Ascending aorta (tissue), 2 donors: ENCODE measurements at regions not wholly inside any gene's neighbourhood (a gene's known extent, or its start where the extent isn't known, plus 50 kb on each side); places are given as distances from the start of the nearest gene placed in this dataset.
"Not testable (repeated sequence)": the region's sequence is repeated elsewhere in the genome, so short reads cannot be mapped to it uniquely, and the experiment has no call there.

Source experiments
- DNase-seq, 2 donors: peaks; one replicate each; pipeline ENCODE4 v3.0.0-alpha.2; 2019; ENCODE audit warnings: low spot score in 2 of 2
- H3K27ac ChIP-seq, 2 donors: fragments of 200-600 bp; sonication (generic); one replicate each; pipeline ENCODE4 v1.5.1; 2016 to 2017; ENCODE audit warnings: mild to moderate bottlenecking in 1 of 2
- H3K27me3 ChIP-seq: fragments of 200-600 bp; sonication (generic); one replicate; pipeline ENCODE4 v1.5.1; 2017
- H3K36me3 ChIP-seq, 2 donors: fragments of 200-600 bp; sonication (generic); one replicate each; pipeline ENCODE4 v1.5.1; 2016
- H3K4me1 ChIP-seq, 2 donors: fragments of 200-600 bp; sonication (generic); one replicate each; pipeline ENCODE4 v1.5.1; 2016 to 2017; ENCODE audit warnings: mild to moderate bottlenecking in 1 of 2
- H3K4me3 ChIP-seq, 2 donors: fragments of 200-600 bp; sonication (generic); one replicate each; pipeline ENCODE4 v1.5.1; 2016 to 2017; ENCODE audit warnings: mild to moderate bottlenecking in 1 of 2
- H3K9me3 ChIP-seq, 2 donors: fragments of 200-600 bp; sonication (generic); one replicate each; pipeline ENCODE4 v1.5.1; 2016
- intact Hi-C: fragments of 100-400 bp; cut with DNase I; formaldehyde crosslinking; loops from one replicate; pipeline ENCODE4 v1.15.1; 2023
- TF ChIP-seq, protein P1 (sequence below), 3 experiments: fragments of 200-600 bp in 2 of 3; fragments of 450-650 bp in 1 of 3; sonication (generic) in 2 of 3; IDR thresholded peaks; one replicate each; pipeline ENCODE4 v1.5.1; 2016 to 2019; ENCODE audit warnings: antibody characterized with exemption in 3 of 3, mild to moderate bottlenecking in 1 of 3, moderate library complexity in 1 of 3

DNA sequence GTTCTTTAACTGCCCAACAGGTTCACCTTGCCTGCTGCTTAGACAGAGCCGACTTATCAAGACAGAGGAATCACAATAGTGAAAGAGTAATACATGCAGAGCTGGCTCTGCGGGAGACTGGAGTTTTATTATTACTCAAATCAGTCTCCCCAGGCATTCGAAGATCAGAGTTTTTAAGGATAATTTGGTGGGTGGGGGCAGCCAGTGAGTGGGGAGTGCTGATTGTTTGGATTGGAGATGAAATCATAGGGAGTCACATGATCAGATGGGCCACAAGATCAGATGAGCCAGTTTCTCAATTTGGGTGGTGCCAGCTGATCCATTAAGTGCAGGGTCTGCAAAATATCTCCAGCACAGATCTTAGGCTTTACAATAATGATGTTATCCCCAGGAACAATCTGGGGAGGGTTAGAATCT is 131.3 kb downstream of the AKR1D1 start:
- no peak for DNase-seq
- no peaks in the 10 kb centered on the region for H3K4me1 ChIP-seq
- intact Hi-C loops = no loop called here
- TF ChIP-seq, protein P1, sequence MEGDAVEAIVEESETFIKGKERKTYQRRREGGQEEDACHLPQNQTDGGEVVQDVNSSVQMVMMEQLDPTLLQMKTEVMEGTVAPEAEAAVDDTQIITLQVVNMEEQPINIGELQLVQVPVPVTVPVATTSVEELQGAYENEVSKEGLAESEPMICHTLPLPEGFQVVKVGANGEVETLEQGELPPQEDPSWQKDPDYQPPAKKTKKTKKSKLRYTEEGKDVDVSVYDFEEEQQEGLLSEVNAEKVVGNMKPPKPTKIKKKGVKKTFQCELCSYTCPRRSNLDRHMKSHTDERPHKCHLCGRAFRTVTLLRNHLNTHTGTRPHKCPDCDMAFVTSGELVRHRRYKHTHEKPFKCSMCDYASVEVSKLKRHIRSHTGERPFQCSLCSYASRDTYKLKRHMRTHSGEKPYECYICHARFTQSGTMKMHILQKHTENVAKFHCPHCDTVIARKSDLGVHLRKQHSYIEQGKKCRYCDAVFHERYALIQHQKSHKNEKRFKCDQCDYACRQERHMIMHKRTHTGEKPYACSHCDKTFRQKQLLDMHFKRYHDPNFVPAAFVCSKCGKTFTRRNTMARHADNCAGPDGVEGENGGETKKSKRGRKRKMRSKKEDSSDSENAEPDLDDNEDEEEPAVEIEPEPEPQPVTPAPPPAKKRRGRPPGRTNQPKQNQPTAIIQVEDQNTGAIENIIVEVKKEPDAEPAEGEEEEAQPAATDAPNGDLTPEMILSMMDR (IDR thresholded peaks at IDR 0.05) = no peak
- no peak overlapping the region for H3K27ac ChIP-seq
- no peak overlapping the region for H3K4me3 ChIP-seq
- H3K36me3 ChIP-seq = no peaks in the 10 kb centered on the region
- no peaks in the 10 kb centered on the region for H3K27me3 ChIP-seq
- H3K9me3 ChIP-seq = no peaks in the 10 kb centered on the region

DNA sequence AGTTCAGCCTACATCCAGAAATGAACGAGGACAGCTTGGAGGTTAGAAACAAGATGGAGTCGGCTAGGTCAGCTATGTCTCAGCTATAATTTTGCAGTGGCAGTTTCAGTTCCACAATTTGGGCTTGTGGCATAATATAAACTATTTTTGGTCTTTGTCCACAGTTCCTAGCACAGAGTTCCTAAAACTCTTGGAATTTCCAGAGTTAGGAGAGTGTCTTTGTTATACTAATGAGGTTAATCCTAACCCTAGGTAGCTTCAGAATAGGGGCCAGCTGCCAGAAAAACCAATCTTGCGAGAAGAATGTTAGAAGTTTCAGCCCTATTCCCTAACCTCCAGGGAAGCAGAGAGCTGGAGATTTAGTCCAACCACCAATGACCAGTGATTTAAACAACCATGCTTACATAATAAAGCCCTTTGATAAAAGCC is 131.9 kb downstream of the AKR1D1 start:
- intact Hi-C loops = no loop called here
- H3K27me3 ChIP-seq = no peaks in the 10 kb centered on the region
- no peak overlapping the region for H3K27ac ChIP-seq
- no peak overlapping the region for H3K4me3 ChIP-seq
- TF ChIP-seq, protein P1 (IDR thresholded peaks at IDR 0.05) = no peak
- H3K9me3 ChIP-seq = no peaks in the 10 kb centered on the region
- no peak for DNase-seq
- H3K36me3 ChIP-seq = no peaks in the 10 kb centered on the region
- no peaks in the 10 kb centered on the region for H3K4me1 ChIP-seq

DNA sequence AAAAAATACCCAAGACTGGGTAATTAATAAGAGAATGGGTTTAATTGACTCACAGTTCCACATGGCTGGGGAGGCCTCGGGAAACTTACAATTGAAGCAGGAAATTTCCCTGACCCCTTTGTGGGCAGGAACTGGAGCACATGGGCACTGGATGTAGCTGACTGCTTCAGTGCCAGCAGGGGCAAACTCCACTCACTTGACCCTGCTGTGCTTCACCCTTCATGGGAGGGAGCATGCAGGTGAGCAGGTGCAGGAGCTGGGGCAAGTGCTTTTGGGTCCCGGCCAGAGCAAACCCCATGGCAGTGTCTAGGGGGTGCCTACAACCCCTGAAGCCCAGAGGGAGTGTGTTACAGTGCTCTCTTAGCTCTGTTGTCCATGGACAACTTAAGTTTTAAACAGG is 132.6 kb downstream of the AKR1D1 start:
- TF ChIP-seq, protein P1 (IDR thresholded peaks at IDR 0.05) = no peak
- Histone ChIP-seq H3K4me1 (no peaks in the 10 kb centered on the region), H3K27me3 (no peaks in the 10 kb centered on the region), H3K4me3 (no peak overlapping the region), H3K27ac (no peak overlapping the region), H3K9me3 (no peaks in the 10 kb centered on the region), H3K36me3 (no peaks in the 10 kb centered on the region)
- no peak for DNase-seq
- intact Hi-C loops = no loop called here

DNA sequence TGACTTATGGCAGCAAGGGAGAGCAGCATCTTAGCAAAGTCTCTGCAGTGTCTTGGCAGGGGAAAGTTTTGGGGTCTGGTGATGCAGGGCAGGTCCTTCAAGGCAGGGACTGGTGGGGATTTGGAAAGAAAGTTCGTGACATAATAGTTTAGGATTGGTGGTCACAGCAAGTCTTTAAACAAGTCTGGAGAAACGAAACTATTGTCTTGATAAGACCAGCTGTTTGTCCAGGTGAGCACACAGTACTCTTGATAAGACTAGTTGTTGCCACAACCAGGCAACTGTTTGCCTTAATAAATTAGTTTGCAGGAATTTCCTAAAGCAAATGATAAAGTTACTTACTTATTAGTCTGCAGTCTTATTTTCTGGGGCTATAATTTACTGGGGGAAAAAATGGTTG is 136.1 kb downstream of the AKR1D1 start:
- Histone ChIP-seq H3K4me1 (no peaks in the 10 kb centered on the region), H3K27me3 (no peaks in the 10 kb centered on the region), H3K36me3 (no peaks in the 10 kb centered on the region), H3K27ac (no peak overlapping the region), H3K4me3 (no peak overlapping the region), H3K9me3 (no peaks in the 10 kb centered on the region)
- TF ChIP-seq, protein P1 (IDR thresholded peaks at IDR 0.05) = no peak
- DNase-seq = no peak
- intact Hi-C loops = no loop called here

DNA sequence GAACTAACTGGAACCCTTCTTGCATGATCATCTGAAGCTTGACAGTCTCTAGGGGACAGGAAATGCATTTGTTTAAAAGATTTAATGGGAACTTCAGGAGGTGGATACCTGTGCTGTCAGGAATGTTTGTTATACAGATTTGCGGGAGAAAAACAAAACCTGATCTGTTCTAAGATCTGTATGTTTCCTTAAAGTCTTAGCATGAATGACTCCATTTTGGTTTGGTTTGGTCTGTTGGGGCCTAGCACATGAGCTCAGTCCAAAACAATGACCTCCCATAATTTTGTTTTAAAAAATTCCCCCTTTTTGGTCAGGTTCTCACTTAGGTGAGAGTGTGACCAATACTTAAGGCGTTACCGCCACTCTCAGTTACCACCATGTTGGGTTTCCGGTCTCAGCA is 138.7 kb downstream of the AKR1D1 start:
- H3K4me3 ChIP-seq = no peak overlapping the region
- DNase-seq = no peak
- no peaks in the 10 kb centered on the region for H3K4me1 ChIP-seq
- TF ChIP-seq, protein P1 (IDR thresholded peaks at IDR 0.05) = no peak
- H3K27me3 ChIP-seq = no peaks in the 10 kb centered on the region
- no peaks in the 10 kb centered on the region for H3K9me3 ChIP-seq
- intact Hi-C loops = no loop called here
- H3K36me3 ChIP-seq = no peaks in the 10 kb centered on the region
- no peak overlapping the region for H3K27ac ChIP-seq

DNA sequence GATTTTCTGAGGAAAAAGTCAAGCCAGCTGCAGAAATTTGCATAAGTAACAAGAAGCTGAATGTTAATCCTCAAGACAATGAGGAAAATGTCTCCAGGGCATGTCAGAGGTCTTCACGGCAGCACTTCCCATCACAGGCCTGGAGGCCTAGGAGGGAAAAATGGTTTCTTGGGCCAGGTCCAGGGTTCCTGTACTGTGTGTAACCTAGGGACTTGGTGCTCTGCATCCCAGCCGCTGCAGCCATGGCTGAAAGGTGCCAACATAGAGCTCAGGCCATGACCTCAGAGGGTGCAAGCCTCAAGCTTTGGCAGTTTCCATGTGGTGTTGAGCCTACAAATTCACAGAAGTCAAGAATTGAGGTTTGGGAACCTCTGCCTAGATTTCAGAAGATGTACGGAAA is 144.1 kb downstream of the AKR1D1 start:
- intact Hi-C loops, H3K9me3 ChIP-seq, H3K4me3 ChIP-seq, H3K36me3 ChIP-seq, H3K27me3 ChIP-seq, DNase-seq, H3K27ac ChIP-seq, H3K4me1 ChIP-seq: not testable (repeated sequence)

DNA sequence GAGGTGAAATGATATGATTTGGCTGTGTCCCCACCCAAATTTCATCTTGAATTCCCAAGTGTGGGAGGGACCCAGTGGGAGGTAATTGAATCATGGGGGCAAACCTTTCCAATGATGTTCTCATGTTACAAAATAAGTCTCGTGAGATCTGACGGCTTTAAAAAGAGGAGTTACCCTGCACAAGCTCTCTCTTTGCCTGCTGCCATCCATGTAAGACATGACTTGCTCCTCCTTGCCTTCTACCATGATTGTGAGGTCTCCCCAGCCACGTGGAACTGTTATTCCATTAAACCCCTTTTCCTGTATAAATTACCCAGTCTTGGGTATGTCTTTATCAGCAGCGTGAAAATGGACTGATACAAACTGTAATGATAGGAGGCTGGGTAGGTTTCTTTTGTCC is 145.1 kb downstream of the AKR1D1 start:
- intact Hi-C loops, H3K9me3 ChIP-seq, H3K4me1 ChIP-seq, H3K27me3 ChIP-seq, H3K4me3 ChIP-seq, DNase-seq, H3K36me3 ChIP-seq, H3K27ac ChIP-seq: not testable (repeated sequence)
